ENCODE measurements at regions not wholly inside any gene's neighbourhood (a gene's known extent, or its start where the extent isn't known, plus 50 kb on each side); places are given as distances from the start of the nearest gene placed in this dataset.

DNA sequence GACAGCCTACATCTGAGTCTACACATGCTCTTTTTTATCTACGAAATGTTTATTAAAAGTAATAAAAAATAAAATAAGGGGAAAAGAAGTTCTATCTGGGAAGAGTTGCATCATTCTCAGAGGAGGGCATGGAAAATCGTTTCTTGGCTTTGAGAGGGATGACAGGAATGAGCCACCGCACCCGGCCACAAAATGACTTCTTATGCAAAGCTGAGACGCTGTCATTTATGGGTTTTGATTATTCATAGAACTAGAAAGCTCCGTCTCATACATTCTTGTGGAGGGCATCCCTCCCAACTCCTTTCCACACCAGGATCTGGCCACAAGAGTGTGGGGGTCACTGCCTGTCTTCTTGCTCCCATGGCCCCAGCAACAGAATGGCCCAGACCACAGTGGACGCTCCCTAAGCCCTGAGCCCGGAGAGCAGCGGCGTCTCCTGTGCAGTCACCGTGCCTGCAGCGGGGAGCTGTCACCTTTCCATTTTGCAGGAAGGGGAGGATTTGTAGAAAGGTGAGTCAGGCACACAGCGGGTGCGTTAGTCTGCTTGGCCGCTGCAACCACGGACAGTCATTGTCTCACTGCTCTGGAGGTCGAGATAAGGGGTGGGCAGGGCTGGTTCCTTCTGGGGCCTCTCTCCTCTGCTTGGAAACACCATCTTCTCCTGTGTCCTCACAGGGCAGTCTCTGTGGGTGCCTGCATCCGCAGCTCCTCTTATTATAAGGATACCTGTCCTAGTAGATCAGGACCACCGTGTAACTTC, 1388.7 kb downstream of the BRD1 start:
- TF ChIP-seq CTCF (IDR thresholded peaks at IDR 0.05; ENCODE audit: low read depth, low read length, poor library complexity, severe bottlenecking) (no peak), EZH2phosphoT487 (IDR thresholded peaks at IDR 0.05; ENCODE audit: borderline replicate concordance, low read length) (no peak)
